Subcutaneous abdominal adipose tissue (tissue), 5 donors: ENCODE measurements at regions not wholly inside any gene's neighbourhood (a gene's known extent, or its start where the extent isn't known, plus 50 kb on each side); places are given as distances from the start of the nearest gene placed in this dataset.
"Not testable (repeated sequence)": the region's sequence is repeated elsewhere in the genome, so short reads cannot be mapped to it uniquely, and the experiment has no call there.

ENCODE experiments used
- H3K27ac ChIP-seq: one replicate; pipeline ENCODE4 v1.7.0; 2013; ENCODE audit warnings: low read depth, mild to moderate bottlenecking, inconsistent platforms, low read length, moderate library complexity
- H3K27me3 ChIP-seq, 5 donors: one replicate each; pipeline ENCODE4 v1.7.0; 2013; ENCODE audit warnings: low read length in 5 of 5, inconsistent platforms in 1 of 5; ENCODE audit not compliant: control insufficient read depth in 5 of 5, insufficient read depth in 4 of 5
- H3K36me3 ChIP-seq, 5 donors: one replicate each; pipeline ENCODE4 v1.7.0; 2013; ENCODE audit warnings: low read length in 5 of 5; ENCODE audit not compliant: control insufficient read depth in 5 of 5, insufficient read depth in 5 of 5
- H3K4me1 ChIP-seq, 5 donors: one replicate each; pipeline ENCODE4 v1.7.0; 2013; ENCODE audit warnings: low read length in 5 of 5, mild to moderate bottlenecking in 3 of 5, moderate library complexity in 1 of 5; ENCODE audit not compliant: control insufficient read depth in 5 of 5, insufficient read depth in 5 of 5
- H3K4me3 ChIP-seq, 5 donors: one replicate each; pipeline ENCODE4 v1.7.0; 2013; ENCODE audit warnings: low read length in 5 of 5, low read depth in 1 of 5
- H3K9ac ChIP-seq, 5 donors: one replicate each; pipeline ENCODE4 v1.7.0; 2013; ENCODE audit warnings: low read length in 5 of 5, mild to moderate bottlenecking in 4 of 5, moderate library complexity in 3 of 5
- H3K9me3 ChIP-seq, 5 donors: one replicate each; pipeline ENCODE4 v1.7.0; 2013; ENCODE audit warnings: low read length in 5 of 5; ENCODE audit not compliant: control insufficient read depth in 5 of 5
- donor health status: healthy.
- donor health status: healthy.
- donor health status: healthy.
- donor health status: healthy.
- donor health status: healthy.

DNA sequence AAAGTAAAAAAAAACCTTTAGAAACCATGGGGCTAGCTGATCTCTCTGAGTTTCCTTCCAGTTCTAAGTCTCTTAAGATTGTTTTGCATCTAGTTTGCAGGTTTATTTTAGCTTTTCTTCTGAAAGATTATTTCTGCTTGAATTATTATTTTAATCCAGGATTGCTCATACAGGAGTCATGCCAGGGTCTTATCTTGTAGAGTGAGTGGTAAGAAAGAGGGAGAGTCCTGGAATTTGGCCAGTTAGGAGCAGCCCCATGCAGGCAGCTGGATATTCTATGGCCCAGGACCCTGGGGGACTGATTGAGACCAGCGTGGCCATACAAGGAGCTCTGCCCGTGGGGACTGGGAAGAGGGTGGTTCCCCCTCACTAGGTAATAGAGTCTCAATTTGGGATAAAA is 178.9 kb upstream of the HEY2 start:
- Histone ChIP-seq H3K4me1 (no peaks in the 10 kb centered on the region), H3K9ac (no peak overlapping the region), H3K36me3 (no peaks in the 10 kb centered on the region), H3K4me3 (no peak overlapping the region), H3K9me3 (no peaks in the 10 kb centered on the region), H3K27ac (no peak overlapping the region), H3K27me3 (no peaks in the 10 kb centered on the region)

DNA sequence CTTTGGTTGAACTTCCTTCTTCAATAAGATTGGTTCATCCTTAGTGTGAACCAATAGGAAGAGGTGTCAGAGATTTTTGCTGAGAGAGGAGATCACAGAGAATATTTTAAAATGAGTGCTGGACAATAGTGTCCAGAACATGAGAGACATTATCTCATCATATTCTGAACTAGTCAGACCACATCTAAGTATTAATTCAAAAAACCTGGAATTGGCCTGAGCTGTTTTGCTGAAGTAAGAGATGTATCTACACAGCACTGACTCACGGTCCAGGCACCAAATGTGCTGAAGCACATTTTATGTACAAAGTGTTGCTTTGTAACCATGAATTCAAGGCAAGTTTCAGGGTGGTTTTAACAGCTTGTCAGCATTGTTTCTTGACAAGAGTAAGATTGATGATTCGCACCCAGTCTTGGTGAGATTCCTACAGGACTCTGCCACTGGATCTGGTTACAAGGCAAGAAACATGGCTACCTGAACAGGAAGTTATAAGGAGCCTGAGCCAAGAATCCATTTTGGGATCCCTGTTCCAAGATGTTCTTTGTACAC is 178.2 kb upstream of the HEY2 start:
- no peak overlapping the region for H3K9ac ChIP-seq
- no peak overlapping the region for H3K27ac ChIP-seq
- H3K27me3 ChIP-seq: no peaks in the 10 kb centered on the region
- no peaks in the 10 kb centered on the region for H3K4me1 ChIP-seq
- H3K4me3 ChIP-seq: no peak overlapping the region
- no peaks in the 10 kb centered on the region for H3K9me3 ChIP-seq
- H3K36me3 ChIP-seq: no peaks in the 10 kb centered on the region

DNA sequence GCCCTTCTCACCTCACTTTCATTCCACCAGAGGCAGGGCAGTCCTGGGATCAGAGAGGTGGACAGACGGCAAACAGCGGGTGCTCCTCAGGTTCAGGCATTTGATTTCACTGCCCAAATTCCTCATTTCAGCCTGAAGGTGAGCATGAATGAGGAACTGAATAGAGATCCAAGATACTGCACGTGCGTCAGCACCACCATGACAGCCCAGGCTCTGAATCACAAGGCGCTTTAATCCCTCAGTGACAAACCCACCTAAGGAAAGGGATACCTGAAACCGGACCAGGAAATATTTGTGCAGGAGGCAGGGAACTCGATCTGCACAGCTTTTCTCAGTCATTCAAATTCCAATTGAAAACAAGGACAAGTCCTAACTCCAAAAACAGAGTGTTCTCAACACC is 174.8 kb upstream of the HEY2 start:
- no peaks in the 10 kb centered on the region for H3K4me1 ChIP-seq
- H3K27me3 ChIP-seq: no peaks in the 10 kb centered on the region
- H3K36me3 ChIP-seq: no peaks in the 10 kb centered on the region
- H3K4me3 ChIP-seq: no peak overlapping the region
- H3K9me3 ChIP-seq: no peaks in the 10 kb centered on the region
- H3K27ac ChIP-seq: no peak overlapping the region
- H3K9ac ChIP-seq: no peak overlapping the region

DNA sequence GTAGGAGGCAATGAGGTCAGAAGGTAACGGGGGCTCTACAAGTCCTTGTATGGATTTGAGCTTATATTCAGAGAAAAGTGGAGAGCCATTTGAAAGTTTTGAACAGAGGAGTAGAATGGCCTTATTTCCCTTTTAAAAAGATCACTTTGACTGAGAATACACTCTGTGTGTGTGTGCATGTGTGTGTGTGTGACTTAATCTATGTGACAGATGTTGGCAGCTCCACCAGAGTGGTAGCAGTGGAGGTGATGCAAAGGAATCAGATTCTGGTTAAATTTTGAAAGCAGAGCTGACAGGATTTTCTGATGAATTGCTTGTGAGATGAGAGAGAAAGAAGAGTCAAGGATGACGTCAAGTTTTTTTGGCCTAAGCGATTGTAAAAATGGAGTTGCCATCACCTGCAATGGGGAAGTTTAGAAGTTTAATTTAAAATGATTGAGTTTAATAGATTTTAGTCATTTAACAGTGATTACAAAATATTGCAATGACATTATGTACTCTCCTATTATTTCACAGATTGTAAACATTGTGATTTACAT is 172.2 kb upstream of the HEY2 start:
- Histone ChIP-seq H3K4me1 (no peaks in the 10 kb centered on the region), H3K36me3 (no peaks in the 10 kb centered on the region), H3K9me3 (no peaks in the 10 kb centered on the region), H3K4me3 (no peak overlapping the region), H3K27ac (no peak overlapping the region), H3K9ac (no peak overlapping the region), H3K27me3 (no peaks in the 10 kb centered on the region)

DNA sequence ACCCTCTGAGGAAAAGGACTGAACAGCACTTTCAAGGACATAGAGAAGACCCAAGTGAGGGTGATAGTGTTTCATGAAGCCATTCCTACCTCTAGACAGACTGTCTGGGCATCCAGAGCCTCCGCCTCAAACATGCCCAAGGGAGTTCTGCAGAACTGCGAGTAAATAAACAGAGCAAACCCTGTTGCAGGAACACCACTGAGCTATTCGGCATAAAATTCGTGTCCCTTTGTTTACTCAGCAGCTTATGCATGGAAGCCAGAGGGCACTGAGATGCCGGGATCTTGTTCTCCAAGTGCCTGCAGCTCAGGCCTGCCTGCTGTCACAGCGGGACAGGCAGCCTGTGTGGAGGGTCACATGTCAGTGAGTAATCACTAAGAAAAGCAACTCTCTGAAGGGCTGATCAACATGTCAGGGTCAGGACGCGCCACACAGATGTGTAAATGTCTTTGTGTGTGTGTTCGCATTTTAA is 164.9 kb upstream of the HEY2 start:
- no peak overlapping the region for H3K27ac ChIP-seq
- H3K4me3 ChIP-seq: no peak overlapping the region
- H3K4me1 ChIP-seq: no peaks in the 10 kb centered on the region
- no peaks in the 10 kb centered on the region for H3K27me3 ChIP-seq
- no peaks in the 10 kb centered on the region for H3K9me3 ChIP-seq
- no peak overlapping the region for H3K9ac ChIP-seq
- H3K36me3 ChIP-seq: no peaks in the 10 kb centered on the region

DNA sequence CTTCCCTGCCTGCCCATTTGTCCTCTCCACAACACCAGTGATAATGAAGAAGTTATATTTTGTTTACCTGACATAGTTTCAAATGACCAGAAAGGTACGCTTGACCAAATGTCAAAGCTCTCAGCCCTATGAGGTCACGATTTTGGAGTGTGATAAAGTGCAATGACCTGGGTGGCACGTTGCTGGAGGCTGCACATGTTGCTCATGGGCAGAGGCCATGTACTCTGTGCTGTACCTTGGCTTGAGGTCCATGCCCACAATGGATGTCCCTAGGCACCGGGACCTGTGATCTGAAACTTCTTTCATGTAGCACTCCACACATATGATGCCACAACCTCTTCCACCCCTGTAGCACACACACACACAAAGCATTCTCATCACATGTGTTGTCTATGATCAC is 164.0 kb upstream of the HEY2 start:
- Histone ChIP-seq H3K9ac (no peak overlapping the region), H3K27me3 (no peaks in the 10 kb centered on the region), H3K36me3 (no peaks in the 10 kb centered on the region), H3K9me3 (no peaks in the 10 kb centered on the region), H3K27ac (no peak overlapping the region), H3K4me1 (no peaks in the 10 kb centered on the region), H3K4me3 (no peak overlapping the region)

DNA sequence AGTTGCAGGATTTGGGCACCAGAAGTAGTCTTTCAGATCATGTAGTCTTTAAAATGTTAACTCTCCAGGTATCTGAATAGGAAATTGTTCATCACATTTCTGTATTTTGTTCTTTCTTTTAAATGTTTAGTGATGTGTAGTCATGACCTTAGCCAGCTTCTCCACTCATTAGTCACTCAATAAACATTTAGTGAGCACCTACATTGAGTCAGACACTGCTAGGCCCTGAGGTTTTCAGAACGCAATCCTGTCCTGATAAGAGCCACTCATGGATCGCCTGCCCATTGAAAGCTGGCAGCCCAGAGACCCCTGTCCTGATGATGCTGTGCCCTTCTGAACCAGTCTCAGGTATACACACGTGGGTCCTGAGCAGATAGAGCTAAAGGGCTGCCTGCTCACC is 163.4 kb upstream of the HEY2 start:
- Histone ChIP-seq H3K27ac (no peak overlapping the region), H3K9ac (no peak overlapping the region), H3K4me3 (no peak overlapping the region), H3K4me1 (no peaks in the 10 kb centered on the region), H3K36me3 (no peaks in the 10 kb centered on the region), H3K9me3 (no peaks in the 10 kb centered on the region), H3K27me3 (no peaks in the 10 kb centered on the region)

DNA sequence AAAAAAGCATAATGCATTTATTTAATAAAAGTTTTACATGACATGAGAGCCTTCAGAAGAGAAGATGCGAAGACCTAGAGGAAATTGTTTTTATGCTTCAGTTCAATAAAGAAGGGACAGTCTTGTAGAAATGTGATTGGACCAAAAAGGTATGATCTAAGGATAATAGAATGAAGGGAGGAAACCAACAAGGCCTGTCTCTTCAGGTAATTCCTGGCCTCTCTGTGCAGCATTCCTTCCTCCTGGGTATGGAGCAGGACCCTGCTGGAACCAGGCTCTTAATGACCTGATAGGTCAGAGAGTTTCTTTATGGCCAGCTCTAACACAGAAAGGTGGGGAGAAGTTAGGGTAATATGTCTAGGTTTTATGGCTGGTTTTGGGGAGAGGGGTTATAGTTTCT is 162.8 kb upstream of the HEY2 start:
- no peak overlapping the region for H3K4me3 ChIP-seq
- no peaks in the 10 kb centered on the region for H3K27me3 ChIP-seq
- H3K9me3 ChIP-seq: no peaks in the 10 kb centered on the region
- H3K36me3 ChIP-seq: no peaks in the 10 kb centered on the region
- H3K4me1 ChIP-seq: no peaks in the 10 kb centered on the region
- no peak overlapping the region for H3K9ac ChIP-seq
- no peak overlapping the region for H3K27ac ChIP-seq

DNA sequence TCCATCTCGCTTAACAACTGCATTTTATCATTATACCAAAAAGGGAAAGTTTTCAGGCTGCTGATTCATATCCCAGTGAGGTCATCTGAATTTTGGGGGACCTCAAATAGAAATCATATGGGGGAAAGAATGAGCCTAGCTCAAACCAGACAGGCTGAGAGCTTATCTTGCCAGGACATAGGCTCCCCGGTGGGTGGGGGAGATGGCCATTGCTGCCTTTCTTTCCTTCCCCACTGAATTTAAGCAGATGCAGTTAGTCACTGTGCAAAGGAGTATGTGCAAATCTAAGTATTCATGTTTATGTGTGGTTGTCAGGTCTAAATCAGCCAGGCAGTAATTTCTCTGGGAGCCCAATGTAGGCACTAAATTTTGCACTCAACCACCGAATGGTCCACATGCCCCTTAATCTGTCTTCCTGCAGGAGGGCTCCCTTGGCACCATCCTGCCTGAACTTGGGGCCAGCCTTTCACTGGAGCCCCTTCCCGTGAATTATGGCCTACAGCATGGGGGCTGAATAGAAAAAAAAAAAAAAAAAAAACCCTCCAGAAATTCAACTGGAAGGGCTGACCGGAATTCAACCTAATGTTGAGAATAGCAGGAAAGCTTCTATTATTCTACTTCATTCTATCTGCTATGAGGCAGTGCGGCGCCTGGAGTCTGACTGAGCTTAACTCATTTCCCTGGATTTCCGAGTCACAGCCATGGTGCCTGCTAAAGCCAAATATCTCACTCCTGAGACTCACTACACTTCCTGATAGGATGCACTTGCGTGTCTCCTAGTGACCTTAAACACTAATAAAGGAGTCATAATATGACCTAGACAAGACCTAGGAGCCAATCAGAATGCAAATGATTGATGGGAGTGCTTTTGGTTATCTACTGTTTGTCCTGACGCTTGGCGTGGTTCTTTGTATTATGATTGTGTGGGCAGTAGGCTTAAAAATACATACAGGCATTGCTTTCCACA is 161.5 kb upstream of the HEY2 start:
- Histone ChIP-seq H3K4me1 (no peaks in the 10 kb centered on the region), H3K9ac (no peak overlapping the region), H3K4me3 (no peak overlapping the region), H3K27ac (no peak overlapping the region), H3K36me3 (no peaks in the 10 kb centered on the region), H3K9me3 (no peaks in the 10 kb centered on the region), H3K27me3 (no peaks in the 10 kb centered on the region)

DNA sequence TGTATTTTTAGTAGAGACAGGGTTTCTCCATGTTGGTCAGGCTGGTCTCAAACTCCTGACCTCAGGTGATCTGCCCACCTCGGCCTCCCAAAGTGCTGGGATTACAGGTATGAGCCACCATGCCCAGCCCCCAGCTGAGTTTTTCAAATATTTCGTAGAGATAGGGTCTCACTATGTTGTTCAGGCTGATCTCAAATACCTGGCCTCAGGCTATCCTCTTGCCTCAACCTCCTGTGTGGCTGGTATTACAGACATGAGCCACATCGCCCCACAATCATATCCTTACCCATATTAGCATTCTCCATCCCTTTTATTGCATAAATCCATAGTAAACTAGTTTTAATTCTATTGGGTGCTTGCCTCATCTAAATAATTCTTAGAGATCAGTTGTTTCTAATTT is 157.6 kb upstream of the HEY2 start:
- not testable (repeated sequence) for H3K36me3 ChIP-seq, H3K4me3 ChIP-seq, H3K9ac ChIP-seq, H3K4me1 ChIP-seq, H3K27ac ChIP-seq, H3K27me3 ChIP-seq, H3K9me3 ChIP-seq
